ENCODE measurements at regions not wholly inside any gene's neighbourhood (a gene's known extent, or its start where the extent isn't known, plus 50 kb on each side); places are given as distances from the start of the nearest gene placed in this dataset.

DNA sequence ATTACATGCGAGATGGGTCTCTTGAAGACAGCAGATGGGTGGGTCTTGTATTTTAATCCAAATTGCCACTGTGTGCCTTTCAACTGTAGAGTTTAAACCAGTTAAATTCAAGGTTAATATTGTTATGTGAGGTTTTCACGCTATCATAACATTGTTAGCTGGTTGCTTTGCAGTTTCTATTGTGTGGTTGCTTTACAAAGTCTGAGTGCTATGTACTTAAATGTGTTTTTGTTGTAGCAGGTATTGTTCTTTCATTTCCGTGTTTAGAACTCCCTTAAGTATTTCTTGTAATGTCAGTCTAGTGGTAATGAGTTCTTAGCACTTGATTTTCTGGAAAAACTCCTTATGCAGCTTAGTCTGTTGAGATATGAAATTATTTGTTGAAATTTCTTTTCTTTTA is 193.3 kb downstream of the MOXD1 start:
- no peak overlapping the region for H3K4me3 Mint-ChIP-seq
- H3K27me3 Mint-ChIP-seq = peaks cover 14 to 20% of the 10 kb centered on the region in 2 donors
- DNase-seq = no peak
- no peaks in the 10 kb centered on the region for H3K36me3 Mint-ChIP-seq
- H3K27me3 ChIP-seq (replicated peaks in 1 of 2; ENCODE audit: control insufficient read depth in 2 of 2, extremely low read depth in 1 of 2, insufficient read depth in 2 of 2, low read length in 1 of 2) = peaks cover 0 to 14% of the 10 kb centered on the region in 2 experiments
- H3K27ac Mint-ChIP-seq = no peak overlapping the region
- no peaks in the 10 kb centered on the region for H3K36me3 ChIP-seq (ENCODE audit: control insufficient read depth in 2 of 2, extremely low read depth in 1 of 2, insufficient read depth in 1 of 2, low read length in 1 of 2)
- WGBS (ENCODE audit: insufficient coverage) = no CpG with 5 or more reads among the region's 3 CpGs
- POLR2A ChIA-PET = no interaction called here
- no peak overlapping the region for H3K27ac ChIP-seq (ENCODE audit: low read length)
- no peaks in the 10 kb centered on the region for H3K9me3 ChIP-seq
- H3K4me1 Mint-ChIP-seq = no peaks in the 10 kb centered on the region
- no peak overlapping the region for H3K4me3 ChIP-seq (ENCODE audit: control insufficient read depth in 1 of 2, extremely low read depth in 1 of 2, low read length in 1 of 2)
- H3K4me1 ChIP-seq (ENCODE audit: control insufficient read depth in 1 of 2, extremely low read depth in 1 of 2, insufficient read depth in 2 of 2, low read length in 2 of 2) = no peaks in the 10 kb centered on the region
- CTCF ChIA-PET = no interaction called here
- no peaks in the 10 kb centered on the region for H3K9me3 Mint-ChIP-seq
- no peak for ATAC-seq (replicated peaks in 1 of 4)

GRCh38 chr6:132205946-132206345 is 195.3 kb downstream of the MOXD1 start:
- ChIA-PET CTCF (no interaction called here), POLR2A (interaction anchor here in 1 of 2 donors (0.6 kb wide), 1 partner anchor 14 kb away, joined by 3 read pairs; no protein-coding TSS in a partner anchor)
- ATAC-seq (replicated peaks in 1 of 4) = no peak
- Mint-ChIP-seq H3K27ac (no peak overlapping the region), H3K9me3 (no peaks in the 10 kb centered on the region), H3K36me3 (no peaks in the 10 kb centered on the region), H3K27me3 (peaks cover 14 to 20% of the 10 kb centered on the region in 2 donors), H3K4me3 (no peak overlapping the region), H3K4me1 (no peaks in the 10 kb centered on the region)
- no CpG with 5 or more reads among the region's 1 CpG for WGBS (ENCODE audit: insufficient coverage)
- no peaks in the 10 kb centered on the region for H3K9me3 ChIP-seq
- no peak overlapping the region for H3K27ac ChIP-seq (ENCODE audit: low read length)
- peaks cover 0 to 14% of the 10 kb centered on the region in 2 experiments for H3K27me3 ChIP-seq (replicated peaks in 1 of 2; ENCODE audit: control insufficient read depth in 2 of 2, extremely low read depth in 1 of 2, insufficient read depth in 2 of 2, low read length in 1 of 2)
- DNase-seq = no peak
- H3K4me3 ChIP-seq (ENCODE audit: control insufficient read depth in 1 of 2, extremely low read depth in 1 of 2, low read length in 1 of 2) = no peak overlapping the region
- no peaks in the 10 kb centered on the region for H3K4me1 ChIP-seq (ENCODE audit: control insufficient read depth in 1 of 2, extremely low read depth in 1 of 2, insufficient read depth in 2 of 2, low read length in 2 of 2)
- H3K36me3 ChIP-seq (ENCODE audit: control insufficient read depth in 2 of 2, extremely low read depth in 1 of 2, insufficient read depth in 1 of 2, low read length in 1 of 2) = no peaks in the 10 kb centered on the region

DNA sequence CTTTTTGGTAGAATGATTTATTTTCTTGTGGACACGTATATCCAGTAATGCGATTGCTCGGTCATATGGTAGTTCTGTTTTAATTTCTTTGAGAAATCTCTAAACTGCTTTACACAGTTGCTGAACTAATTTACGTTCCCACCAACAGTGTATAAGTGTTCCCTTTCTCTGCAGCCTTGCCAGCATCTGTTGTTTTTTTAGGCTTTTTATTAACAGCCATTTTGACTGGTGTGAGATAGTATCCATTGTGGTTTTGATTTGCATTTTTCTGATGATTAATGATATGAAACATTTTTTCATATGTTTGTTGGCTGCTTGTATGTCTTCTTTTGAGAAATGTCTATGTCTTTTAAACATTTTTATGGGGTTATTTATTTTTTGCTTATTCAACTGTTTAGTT is 196.7 kb downstream of the MOXD1 start:
- H3K9me3 Mint-ChIP-seq = no peaks in the 10 kb centered on the region
- Histone ChIP-seq H3K27ac (ENCODE audit: low read length) (no peak overlapping the region), H3K4me3 (ENCODE audit: control insufficient read depth in 1 of 2, extremely low read depth in 1 of 2, low read length in 1 of 2) (no peak overlapping the region), H3K27me3 (replicated peaks in 1 of 2; ENCODE audit: control insufficient read depth in 2 of 2, extremely low read depth in 1 of 2, insufficient read depth in 2 of 2, low read length in 1 of 2) (peaks cover 0 to 3% of the 10 kb centered on the region in 2 experiments), H3K36me3 (ENCODE audit: control insufficient read depth in 2 of 2, extremely low read depth in 1 of 2, insufficient read depth in 1 of 2, low read length in 1 of 2) (no peaks in the 10 kb centered on the region), H3K9me3 (no peaks in the 10 kb centered on the region), H3K4me1 (ENCODE audit: control insufficient read depth in 1 of 2, extremely low read depth in 1 of 2, insufficient read depth in 2 of 2, low read length in 2 of 2) (no peaks in the 10 kb centered on the region)
- DNase-seq (no peak), ATAC-seq (replicated peaks in 1 of 4) (no peak)
- ChIA-PET CTCF (no interaction called here), POLR2A (no interaction called here)
- WGBS (ENCODE audit: insufficient coverage) = no CpG with 5 or more reads among the region's 4 CpGs
- H3K4me3 Mint-ChIP-seq = no peak overlapping the region
- H3K36me3 Mint-ChIP-seq = no peaks in the 10 kb centered on the region
- H3K4me1 Mint-ChIP-seq = no peaks in the 10 kb centered on the region
- no peak overlapping the region for H3K27ac Mint-ChIP-seq
- peaks cover 7 to 13% of the 10 kb centered on the region in 2 donors for H3K27me3 Mint-ChIP-seq

GRCh38 chr6:132202574-132202973 is 198.7 kb downstream of the MOXD1 start:
- Histone ChIP-seq H3K4me3 (ENCODE audit: control insufficient read depth in 1 of 2, extremely low read depth in 1 of 2, low read length in 1 of 2) (no peak overlapping the region), H3K9me3 (no peaks in the 10 kb centered on the region), H3K27ac (ENCODE audit: low read length) (no peak overlapping the region), H3K4me1 (ENCODE audit: control insufficient read depth in 1 of 2, extremely low read depth in 1 of 2, insufficient read depth in 2 of 2, low read length in 2 of 2) (no peaks in the 10 kb centered on the region), H3K27me3 (replicated peaks in 1 of 2; ENCODE audit: control insufficient read depth in 2 of 2, extremely low read depth in 1 of 2, insufficient read depth in 2 of 2, low read length in 1 of 2) (no peaks in the 10 kb centered on the region), H3K36me3 (ENCODE audit: control insufficient read depth in 2 of 2, extremely low read depth in 1 of 2, insufficient read depth in 1 of 2, low read length in 1 of 2) (no peaks in the 10 kb centered on the region)
- WGBS (ENCODE audit: insufficient coverage) = 86% methylated on average over 1 of the region's 4 CpGs
- Mint-ChIP-seq H3K36me3 (no peaks in the 10 kb centered on the region), H3K27me3 (peaks cover 0 to 2% of the 10 kb centered on the region in 2 donors), H3K4me1 (no peaks in the 10 kb centered on the region), H3K9me3 (no peaks in the 10 kb centered on the region), H3K4me3 (no peak overlapping the region), H3K27ac (no peak overlapping the region)
- ATAC-seq (replicated peaks in 1 of 4) (no peak), DNase-seq (no peak)
- ChIA-PET CTCF (no interaction called here), POLR2A (no interaction called here)

- ATAC-seq (replicated peaks in 1 of 4) (no peak), DNase-seq (no peak)
- Mint-ChIP-seq H3K4me3 (no peak overlapping the region), H3K27me3 (no peaks in the 10 kb centered on the region), H3K4me1 (no peaks in the 10 kb centered on the region), H3K27ac (no peak overlapping the region), H3K36me3 (no peaks in the 10 kb centered on the region), H3K9me3 (no peaks in the 10 kb centered on the region)
- no CpG with 5 or more reads among the region's 3 CpGs for WGBS (ENCODE audit: insufficient coverage)
- Histone ChIP-seq H3K27ac (ENCODE audit: low read length) (no peak overlapping the region), H3K36me3 (ENCODE audit: control insufficient read depth in 2 of 2, extremely low read depth in 1 of 2, insufficient read depth in 1 of 2, low read length in 1 of 2) (no peaks in the 10 kb centered on the region), H3K4me1 (ENCODE audit: control insufficient read depth in 1 of 2, extremely low read depth in 1 of 2, insufficient read depth in 2 of 2, low read length in 2 of 2) (no peaks in the 10 kb centered on the region), H3K27me3 (replicated peaks in 1 of 2; ENCODE audit: control insufficient read depth in 2 of 2, extremely low read depth in 1 of 2, insufficient read depth in 2 of 2, low read length in 1 of 2) (no peaks in the 10 kb centered on the region), H3K9me3 (no peaks in the 10 kb centered on the region), H3K4me3 (ENCODE audit: control insufficient read depth in 1 of 2, extremely low read depth in 1 of 2, low read length in 1 of 2) (no peak overlapping the region)
- CTCF ChIA-PET = no interaction called here
- POLR2A ChIA-PET = no interaction called here
Measured at GRCh38 chr6:132199343-132199742, 201.9 kb downstream of the MOXD1 start.

- Histone ChIP-seq H3K9me3 (no peaks in the 10 kb centered on the region), H3K4me3 (ENCODE audit: control insufficient read depth in 1 of 2, extremely low read depth in 1 of 2, low read length in 1 of 2) (no peak overlapping the region), H3K27me3 (replicated peaks in 1 of 2; ENCODE audit: control insufficient read depth in 2 of 2, extremely low read depth in 1 of 2, insufficient read depth in 2 of 2, low read length in 1 of 2) (no peaks in the 10 kb centered on the region), H3K4me1 (ENCODE audit: control insufficient read depth in 1 of 2, extremely low read depth in 1 of 2, insufficient read depth in 2 of 2, low read length in 2 of 2) (no peaks in the 10 kb centered on the region), H3K27ac (ENCODE audit: low read length) (no peak overlapping the region), H3K36me3 (ENCODE audit: control insufficient read depth in 2 of 2, extremely low read depth in 1 of 2, insufficient read depth in 1 of 2, low read length in 1 of 2) (no peaks in the 10 kb centered on the region)
- ChIA-PET POLR2A (no interaction called here), CTCF (no interaction called here)
- WGBS (ENCODE audit: insufficient coverage) = 100% methylated on average over 1 of the region's 2 CpGs
- ATAC-seq (replicated peaks in 1 of 4) (no peak), DNase-seq (no peak)
- H3K36me3 Mint-ChIP-seq = no peaks in the 10 kb centered on the region
- H3K9me3 Mint-ChIP-seq = no peaks in the 10 kb centered on the region
- no peaks in the 10 kb centered on the region for H3K4me1 Mint-ChIP-seq
- H3K4me3 Mint-ChIP-seq = no peak overlapping the region
- no peaks in the 10 kb centered on the region for H3K27me3 Mint-ChIP-seq
- H3K27ac Mint-ChIP-seq = no peak overlapping the region
Measured at GRCh38 chr6:132198896-132199295, 202.4 kb downstream of the MOXD1 start.

GRCh38 chr6:132198040-132198439 is 203.2 kb downstream of the MOXD1 start:
- ATAC-seq (replicated peaks in 1 of 4) (no peak), DNase-seq (no peak)
- Histone ChIP-seq H3K9me3 (no peaks in the 10 kb centered on the region), H3K4me3 (ENCODE audit: control insufficient read depth in 1 of 2, extremely low read depth in 1 of 2, low read length in 1 of 2) (no peak overlapping the region), H3K27me3 (replicated peaks in 1 of 2; ENCODE audit: control insufficient read depth in 2 of 2, extremely low read depth in 1 of 2, insufficient read depth in 2 of 2, low read length in 1 of 2) (no peaks in the 10 kb centered on the region), H3K27ac (ENCODE audit: low read length) (no peak overlapping the region), H3K4me1 (ENCODE audit: control insufficient read depth in 1 of 2, extremely low read depth in 1 of 2, insufficient read depth in 2 of 2, low read length in 2 of 2) (no peaks in the 10 kb centered on the region), H3K36me3 (ENCODE audit: control insufficient read depth in 2 of 2, extremely low read depth in 1 of 2, insufficient read depth in 1 of 2, low read length in 1 of 2) (no peaks in the 10 kb centered on the region)
- no peak overlapping the region for H3K4me3 Mint-ChIP-seq
- no peaks in the 10 kb centered on the region for H3K36me3 Mint-ChIP-seq
- H3K27me3 Mint-ChIP-seq = no peaks in the 10 kb centered on the region
- CTCF ChIA-PET = no interaction called here
- POLR2A ChIA-PET = no interaction called here
- H3K27ac Mint-ChIP-seq = no peak overlapping the region
- WGBS (ENCODE audit: insufficient coverage) = 82% methylated on average over 2 of the region's 3 CpGs
- no peaks in the 10 kb centered on the region for H3K9me3 Mint-ChIP-seq
- no peaks in the 10 kb centered on the region for H3K4me1 Mint-ChIP-seq

Data from T-cell (primary cell).